Gastroesophageal sphincter (tissue), 3 donors: ENCODE measurements at regions not wholly inside any gene's neighbourhood (a gene's known extent, or its start where the extent isn't known, plus 50 kb on each side); places are given as distances from the start of the nearest gene placed in this dataset.

Source experiments
- POLR2A ChIP-seq, 2 donors: fragments of 450-650 bp; IDR thresholded peaks; one replicate each; pipeline ENCODE4 v1.6.1; 2017; ENCODE audit warnings: antibody characterized with exemption in 2 of 2, mild to moderate bottlenecking in 2 of 2, moderate library complexity in 1 of 2
- TF ChIP-seq, protein P1 (sequence below), 4 experiments: fragments of 200-600 bp in 2 of 4; fragments of 450-650 bp in 2 of 4; sonication (generic) in 1 of 4; IDR thresholded peaks; one replicate each; pipeline ENCODE4 v1.5.1; 2017 to 2019; ENCODE audit warnings: antibody characterized with exemption in 4 of 4, mild to moderate bottlenecking in 2 of 4, moderate library complexity in 2 of 4

DNA sequence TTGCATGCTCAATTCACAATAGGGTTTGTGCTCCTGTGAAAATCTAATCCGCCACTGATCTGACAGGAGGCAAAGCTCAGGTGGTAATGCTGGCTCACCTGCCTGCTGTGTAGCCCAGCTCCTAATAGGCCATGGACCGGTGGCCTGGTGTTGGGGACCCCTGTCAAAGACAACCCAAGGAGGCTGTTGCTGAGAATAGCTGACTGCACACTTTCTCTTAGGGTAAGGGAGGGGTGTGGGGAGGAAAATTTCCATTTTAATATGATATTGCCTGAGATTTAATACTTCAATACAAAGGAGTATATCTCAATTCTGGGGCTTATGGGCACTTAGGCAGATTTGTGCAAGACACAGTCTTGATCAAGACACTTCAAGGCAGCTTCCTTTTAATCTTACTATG lies 105.8 kb downstream of the ALDH8A1 start:
- TF ChIP-seq POLR2A (IDR thresholded peaks at IDR 0.05), result no peak
- TF ChIP-seq, protein P1, sequence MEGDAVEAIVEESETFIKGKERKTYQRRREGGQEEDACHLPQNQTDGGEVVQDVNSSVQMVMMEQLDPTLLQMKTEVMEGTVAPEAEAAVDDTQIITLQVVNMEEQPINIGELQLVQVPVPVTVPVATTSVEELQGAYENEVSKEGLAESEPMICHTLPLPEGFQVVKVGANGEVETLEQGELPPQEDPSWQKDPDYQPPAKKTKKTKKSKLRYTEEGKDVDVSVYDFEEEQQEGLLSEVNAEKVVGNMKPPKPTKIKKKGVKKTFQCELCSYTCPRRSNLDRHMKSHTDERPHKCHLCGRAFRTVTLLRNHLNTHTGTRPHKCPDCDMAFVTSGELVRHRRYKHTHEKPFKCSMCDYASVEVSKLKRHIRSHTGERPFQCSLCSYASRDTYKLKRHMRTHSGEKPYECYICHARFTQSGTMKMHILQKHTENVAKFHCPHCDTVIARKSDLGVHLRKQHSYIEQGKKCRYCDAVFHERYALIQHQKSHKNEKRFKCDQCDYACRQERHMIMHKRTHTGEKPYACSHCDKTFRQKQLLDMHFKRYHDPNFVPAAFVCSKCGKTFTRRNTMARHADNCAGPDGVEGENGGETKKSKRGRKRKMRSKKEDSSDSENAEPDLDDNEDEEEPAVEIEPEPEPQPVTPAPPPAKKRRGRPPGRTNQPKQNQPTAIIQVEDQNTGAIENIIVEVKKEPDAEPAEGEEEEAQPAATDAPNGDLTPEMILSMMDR (IDR thresholded peaks at IDR 0.05), result no peak
